Keratinocyte (primary cell): ENCODE measurements at regions not wholly inside any gene's neighbourhood (a gene's known extent, or its start where the extent isn't known, plus 50 kb on each side); places are given as distances from the start of the nearest gene placed in this dataset.

Source experiments
- DNase-seq: peaks from one replicate; pipeline ENCODE4 v3.0.0-alpha.2; 2011; ENCODE audit warnings: low read depth, missing footprints, low spot score
- FAIRE-seq: peaks from 2 replicates; lab custom pipeline; 2011; peaks lifted over from hg19 to GRCh38; lab: Jason Lieb, UNC
- H2AFZ ChIP-seq: 2 replicates; pipeline ENCODE4 v1.6.0; 2012; ENCODE audit warnings: low read length, control low read depth, inconsistent platforms; ENCODE audit not compliant: control insufficient read depth
- H3K27ac ChIP-seq: 2 replicates; pipeline ENCODE4 v1.5.1; 2011; ENCODE audit warnings: low read length; ENCODE audit not compliant: control insufficient read depth, insufficient read depth
- H3K27me3 ChIP-seq: 3 replicates; pipeline ENCODE4 v1.6.0; 2011; ENCODE audit warnings: low read length; ENCODE audit not compliant: control insufficient read depth, insufficient read depth; ENCODE audit errors: extremely low read depth
- H3K36me3 ChIP-seq, 2 experiments: 2 replicates in 1 of 2; 3 replicates in 1 of 2; pipeline ENCODE4 v1.5.1; 2011; ENCODE audit warnings: low read length in 2 of 2, mild to moderate bottlenecking in 1 of 2; ENCODE audit not compliant: control insufficient read depth in 2 of 2, insufficient read depth in 2 of 2; ENCODE audit errors: extremely low read depth in 1 of 2
- H3K4me1 ChIP-seq: 3 replicates; pipeline ENCODE4 v1.5.1; 2011; ENCODE audit warnings: low read length; ENCODE audit not compliant: control insufficient read depth, insufficient read depth; ENCODE audit errors: extremely low read depth
- H3K4me2 ChIP-seq: 3 replicates; pipeline ENCODE4 v1.6.0; 2011; ENCODE audit warnings: low read depth, low read length; ENCODE audit not compliant: control insufficient read depth, insufficient read depth; ENCODE audit errors: extremely low read depth
- H3K4me3 ChIP-seq, 3 experiments: fragments of 200-600 bp in 1 of 3; sonication (generic) in 1 of 3; 2 replicates in 2 of 3; 3 replicates in 1 of 3; pipeline ENCODE4 v1.5.1; 2011 to 2016; ENCODE audit warnings: low read length in 3 of 3, mild to moderate bottlenecking in 3 of 3, control low read depth in 2 of 3, inconsistent platforms in 1 of 3, low read depth in 1 of 3, mixed read lengths in 1 of 3, mixed run types in 1 of 3, moderate library complexity in 1 of 3; ENCODE audit not compliant: control insufficient read depth in 2 of 3, insufficient read depth in 2 of 3; ENCODE audit errors: extremely low read depth in 1 of 3
- H3K79me2 ChIP-seq: 2 replicates; pipeline ENCODE4 v1.6.0; 2012; ENCODE audit warnings: low read length; ENCODE audit not compliant: control insufficient read depth, insufficient read depth
- H3K9ac ChIP-seq: 3 replicates; pipeline ENCODE4 v1.6.0; 2011; ENCODE audit warnings: low read length; ENCODE audit not compliant: control insufficient read depth, insufficient read depth; ENCODE audit errors: extremely low read depth
- H3K9me1 ChIP-seq: 3 replicates; pipeline ENCODE4 v1.6.0; 2011; ENCODE audit warnings: low read length; ENCODE audit not compliant: control insufficient read depth, insufficient read depth; ENCODE audit errors: extremely low read depth
- H3K9me3 ChIP-seq: 2 replicates; pipeline ENCODE4 v1.5.1; 2012; ENCODE audit warnings: low read depth, low read length; ENCODE audit not compliant: control insufficient read depth
- H4K20me1 ChIP-seq: 3 replicates; pipeline ENCODE4 v1.6.0; 2011; ENCODE audit warnings: low read length; ENCODE audit not compliant: control insufficient read depth, insufficient read depth; ENCODE audit errors: extremely low read depth
- CTCF ChIP-seq, 3 experiments: IDR thresholded peaks in 1 of 3; conservative IDR thresholded peaks in 1 of 3; optimal IDR thresholded peaks in 1 of 3; 2 replicates in 2 of 3; 3 replicates in 1 of 3; pipeline versions ENCODE3 to v1.5.1; 2011; ENCODE audit warnings: low read length in 3 of 3, mild to moderate bottlenecking in 3 of 3, moderate library complexity in 2 of 3, control low read depth in 1 of 3, inconsistent platforms in 1 of 3; ENCODE audit not compliant: insufficient read depth in 2 of 3; ENCODE audit errors: extremely low read depth in 1 of 3
- EZH2 ChIP-seq: IDR thresholded peaks from one replicate; pipeline ENCODE4 v1.6.1; 2012; ENCODE audit warnings: inconsistent platforms, mild to moderate bottlenecking, low read length, moderate library complexity
- dilution Hi-C: fragments of 300-500 bp; cut with MboI; formaldehyde crosslinking; loops from one replicate; pipeline ENCODE4 v1.7.0; 2020; ENCODE audit warnings: low sequenced_read_pairs; ENCODE audit not compliant: extremely low pct_ligation_motif_present

- H4K20me1 ChIP-seq = no peaks in the 10 kb centered on the region
- DNase-seq (no peak), FAIRE-seq (no peak)
- H3K27ac ChIP-seq = no peak overlapping the region
- H3K9me3 ChIP-seq = no peaks in the 10 kb centered on the region
- no peak overlapping the region for H2AFZ ChIP-seq
- no peak for TF ChIP-seq EZH2
- no peak for TF ChIP-seq CTCF (optimal IDR thresholded peaks at IDR 0.05 in 1 of 3, IDR thresholded peaks at IDR 0.05 in 1 of 3, conservative IDR thresholded peaks at IDR 0.05 in 1 of 3; ENCODE audit: extremely low read depth in 1 of 3, insufficient read depth in 2 of 3, low read length in 3 of 3)
- H3K79me2 ChIP-seq = no peaks in the 10 kb centered on the region
- no peaks in the 10 kb centered on the region for H3K36me3 ChIP-seq
- H3K4me2 ChIP-seq = no peak overlapping the region
- H3K27me3 ChIP-seq = no peaks in the 10 kb centered on the region
- H3K4me3 ChIP-seq = no peak overlapping the region
- H3K9me1 ChIP-seq = no peaks in the 10 kb centered on the region
- no peak overlapping the region for H3K9ac ChIP-seq
- dilution Hi-C loops = no loop called here
- H3K4me1 ChIP-seq = no peaks in the 10 kb centered on the region
Observed at GRCh38 chr14:29376237-29376636, 551.4 kb downstream of the PRKD1 start.

DNA sequence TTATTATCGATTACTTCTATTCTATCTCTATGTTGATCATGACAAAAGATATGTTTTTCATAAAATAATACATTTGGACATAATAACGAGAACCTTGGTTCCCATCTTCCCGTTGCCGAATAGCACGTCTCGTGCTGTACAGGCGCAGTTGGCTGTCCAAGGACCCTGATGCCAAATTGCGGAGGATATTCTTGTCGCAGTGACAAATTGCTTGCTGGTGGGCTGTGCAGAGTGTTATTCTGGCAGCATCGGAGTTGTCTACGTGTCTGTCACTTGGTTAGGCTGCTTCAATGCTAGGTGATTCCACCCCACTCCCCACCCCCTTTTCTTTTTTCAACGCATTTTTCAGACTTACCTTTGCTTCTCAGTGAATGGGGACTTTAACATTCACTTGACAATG, 546.8 kb downstream of the PRKD1 start:
- no peak overlapping the region for H2AFZ ChIP-seq
- H3K36me3 ChIP-seq = no peaks in the 10 kb centered on the region
- FAIRE-seq (no peak), DNase-seq (no peak)
- no peaks in the 10 kb centered on the region for H4K20me1 ChIP-seq
- H3K4me3 ChIP-seq = no peak overlapping the region
- H3K9me3 ChIP-seq = no peaks in the 10 kb centered on the region
- no peaks in the 10 kb centered on the region for H3K79me2 ChIP-seq
- dilution Hi-C loops = no loop called here
- no peak overlapping the region for H3K9ac ChIP-seq
- TF ChIP-seq EZH2 (no peak), CTCF (optimal IDR thresholded peaks at IDR 0.05 in 1 of 3, IDR thresholded peaks at IDR 0.05 in 1 of 3, conservative IDR thresholded peaks at IDR 0.05 in 1 of 3; ENCODE audit: extremely low read depth in 1 of 3, insufficient read depth in 2 of 3, low read length in 3 of 3) (no peak)
- H3K9me1 ChIP-seq = no peaks in the 10 kb centered on the region
- no peak overlapping the region for H3K27ac ChIP-seq
- no peaks in the 10 kb centered on the region for H3K27me3 ChIP-seq
- no peak overlapping the region for H3K4me2 ChIP-seq
- no peaks in the 10 kb centered on the region for H3K4me1 ChIP-seq
